Transverse colon (tissue), 4 donors: ENCODE measurements at regions not wholly inside any gene's neighbourhood (a gene's known extent, or its start where the extent isn't known, plus 50 kb on each side); places are given as distances from the start of the nearest gene placed in this dataset.

ENCODE experiments used
- DNase-seq: peaks from one replicate; pipeline ENCODE4 v3.0.0-alpha.2; 2019
- H3K27ac ChIP-seq, 4 donors: fragments of 200-600 bp; sonication (generic); 2 replicates each; pipeline ENCODE4 v1.5.1; 2016 to 2018; ENCODE audit warnings: inconsistent platforms in 4 of 4
- H3K27me3 ChIP-seq: fragments of 200-600 bp; sonication (generic); 2 replicates; pipeline ENCODE4 v1.5.1; 2017; ENCODE audit warnings: inconsistent platforms
- H3K36me3 ChIP-seq, 4 donors: fragments of 200-600 bp; sonication (generic); 2 replicates each; pipeline ENCODE4 v1.5.1; 2017 to 2019; ENCODE audit warnings: inconsistent platforms in 4 of 4
- H3K4me1 ChIP-seq, 4 donors: fragments of 200-600 bp; sonication (generic); 2 replicates each; pipeline ENCODE4 v1.5.1; 2017 to 2020; ENCODE audit warnings: inconsistent platforms in 4 of 4
- H3K4me3 ChIP-seq, 4 donors: fragments of 200-600 bp; sonication (generic); 1 replicate in 1 of 4; 2 replicates in 3 of 4; pipeline versions ENCODE4 v1.5.1 to v1.6.1; 2017 to 2019; ENCODE audit warnings: inconsistent platforms in 4 of 4
- H3K9me3 ChIP-seq, 2 donors: fragments of 200-600 bp; sonication (generic); 2 replicates each; pipeline ENCODE4 v1.5.1; 2017 to 2019; ENCODE audit warnings: inconsistent platforms in 2 of 2
- EP300 ChIP-seq: sonication (generic); formaldehyde crosslinking; IDR thresholded peaks from one replicate; pipeline ENCODE4 v1.6.1; 2017; ENCODE audit warnings: antibody characterized with exemption, low read depth
- POLR2A ChIP-seq: fragments of 450-650 bp; IDR thresholded peaks from one replicate; pipeline ENCODE4 v1.6.1; 2016; ENCODE audit warnings: antibody characterized with exemption, mild to moderate bottlenecking, moderate library complexity
- POLR2AphosphoS5 ChIP-seq, 3 donors: sonication (generic); formaldehyde crosslinking; IDR thresholded peaks; one replicate each; pipeline ENCODE4 v1.6.1; 2016; ENCODE audit warnings: antibody characterized with exemption in 3 of 3
- WGBS, 2 donors: methylation state at CpG; one replicate each; pipeline ENCODE4 v1.1.5; 2018; ENCODE audit warnings: low coverage in 1 of 2; 5-methylcytosine and 5-hydroxymethylcytosine counted together
- in situ Hi-C, 4 donors: fragments of 200-750 bp; cut with MboI; loops; one replicate each; pipeline versions ENCODE4 v1.15.0 to v1.15.1; 2017; ENCODE audit warnings: low sequenced_read_pairs in 3 of 4, low pct_ligation_motif_present in 1 of 4, low pct_unique_long_range_greater_than_20kb in 1 of 4
- intact Hi-C: fragments of 100-400 bp; cut with DNase I; formaldehyde crosslinking; loops from one replicate; pipeline ENCODE4 v1.15.1; 2023; ENCODE audit warnings: low total_unique reads
- TF ChIP-seq, protein P1 (sequence below), 5 experiments: fragments of 200-600 bp in 3 of 5; fragments of 450-650 bp in 2 of 5; sonication (generic) in 3 of 5; IDR thresholded peaks; 1 replicate in 2 of 5; 2 replicates in 3 of 5; pipeline ENCODE4 v1.5.1; 2016 to 2017; ENCODE audit warnings: antibody characterized with exemption in 5 of 5, inconsistent platforms in 3 of 5, mild to moderate bottlenecking in 2 of 5, moderate library complexity in 1 of 5

DNA sequence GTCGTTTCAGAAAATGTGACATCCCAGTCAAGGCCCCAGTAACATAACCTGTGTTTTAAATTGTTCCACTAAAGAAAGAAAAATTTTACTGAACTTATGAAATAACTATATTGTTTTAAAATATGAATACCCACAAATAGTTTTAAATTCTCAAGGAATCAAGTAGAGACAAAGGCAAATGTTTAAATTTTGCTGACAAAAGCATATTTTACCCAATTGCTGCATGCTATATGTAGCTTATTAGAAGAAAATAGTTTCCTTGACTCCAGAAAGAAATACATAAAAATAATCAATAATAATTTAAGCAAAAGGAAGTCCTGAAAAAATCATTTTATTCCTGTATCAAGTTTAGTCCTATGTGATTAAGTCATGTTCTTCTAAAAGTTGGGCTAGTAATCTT is 481.3 kb upstream of the ADGRL3 start:
- WGBS, 2 donors, result 36 to 57% methylated on average over 1 of the region's 1 CpG
- TF ChIP-seq EP300 (no peak), POLR2A (no peak), POLR2AphosphoS5 (IDR thresholded peaks at IDR 0.05) (no peak)
- TF ChIP-seq, protein P1, sequence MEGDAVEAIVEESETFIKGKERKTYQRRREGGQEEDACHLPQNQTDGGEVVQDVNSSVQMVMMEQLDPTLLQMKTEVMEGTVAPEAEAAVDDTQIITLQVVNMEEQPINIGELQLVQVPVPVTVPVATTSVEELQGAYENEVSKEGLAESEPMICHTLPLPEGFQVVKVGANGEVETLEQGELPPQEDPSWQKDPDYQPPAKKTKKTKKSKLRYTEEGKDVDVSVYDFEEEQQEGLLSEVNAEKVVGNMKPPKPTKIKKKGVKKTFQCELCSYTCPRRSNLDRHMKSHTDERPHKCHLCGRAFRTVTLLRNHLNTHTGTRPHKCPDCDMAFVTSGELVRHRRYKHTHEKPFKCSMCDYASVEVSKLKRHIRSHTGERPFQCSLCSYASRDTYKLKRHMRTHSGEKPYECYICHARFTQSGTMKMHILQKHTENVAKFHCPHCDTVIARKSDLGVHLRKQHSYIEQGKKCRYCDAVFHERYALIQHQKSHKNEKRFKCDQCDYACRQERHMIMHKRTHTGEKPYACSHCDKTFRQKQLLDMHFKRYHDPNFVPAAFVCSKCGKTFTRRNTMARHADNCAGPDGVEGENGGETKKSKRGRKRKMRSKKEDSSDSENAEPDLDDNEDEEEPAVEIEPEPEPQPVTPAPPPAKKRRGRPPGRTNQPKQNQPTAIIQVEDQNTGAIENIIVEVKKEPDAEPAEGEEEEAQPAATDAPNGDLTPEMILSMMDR (IDR thresholded peaks at IDR 0.05), result no peak
- Histone ChIP-seq H3K36me3 (no peaks in the 10 kb centered on the region), H3K27me3 (no peaks in the 10 kb centered on the region), H3K4me1 (no peaks in the 10 kb centered on the region), H3K4me3 (no peak overlapping the region), H3K27ac (no peak overlapping the region), H3K9me3 (no peaks in the 10 kb centered on the region)
- intact Hi-C loops (no loop called here), in situ Hi-C loops (no loop called here)
- DNase-seq, result no peak

DNA sequence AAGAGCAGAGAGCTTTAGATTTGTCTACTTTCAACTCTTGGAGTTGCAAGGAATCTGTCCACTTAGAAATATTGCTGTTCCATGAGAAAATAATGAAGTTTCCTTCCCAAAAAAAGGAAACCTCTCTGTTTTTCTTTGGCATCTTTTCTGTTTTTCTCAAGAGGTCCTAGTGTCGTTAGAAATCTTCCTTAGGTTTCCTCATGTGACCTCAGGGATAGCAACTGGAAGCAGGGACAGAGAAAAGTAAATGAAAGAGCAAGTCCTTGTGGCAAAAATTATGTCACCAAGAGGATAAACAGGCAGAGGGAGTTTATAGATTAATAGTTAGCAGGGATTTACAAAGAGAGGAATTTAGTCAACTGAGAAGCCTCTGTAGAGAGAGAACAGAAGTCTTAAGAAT is 478.4 kb upstream of the ADGRL3 start:
- DNase-seq, result no peak
- intact Hi-C loops, result no loop called here
- Histone ChIP-seq H3K4me3 (no peak overlapping the region), H3K4me1 (no peaks in the 10 kb centered on the region), H3K36me3 (no peaks in the 10 kb centered on the region), H3K9me3 (no peaks in the 10 kb centered on the region), H3K27ac (no peak overlapping the region), H3K27me3 (no peaks in the 10 kb centered on the region)
- in situ Hi-C loops, result no loop called here
- WGBS, 2 donors, result 15 to 17% methylated on average over 1 of the region's 1 CpG
- TF ChIP-seq POLR2AphosphoS5 (IDR thresholded peaks at IDR 0.05) (no peak), EP300 (no peak), POLR2A (no peak)
- TF ChIP-seq, protein P1 (IDR thresholded peaks at IDR 0.05), result no peak

DNA sequence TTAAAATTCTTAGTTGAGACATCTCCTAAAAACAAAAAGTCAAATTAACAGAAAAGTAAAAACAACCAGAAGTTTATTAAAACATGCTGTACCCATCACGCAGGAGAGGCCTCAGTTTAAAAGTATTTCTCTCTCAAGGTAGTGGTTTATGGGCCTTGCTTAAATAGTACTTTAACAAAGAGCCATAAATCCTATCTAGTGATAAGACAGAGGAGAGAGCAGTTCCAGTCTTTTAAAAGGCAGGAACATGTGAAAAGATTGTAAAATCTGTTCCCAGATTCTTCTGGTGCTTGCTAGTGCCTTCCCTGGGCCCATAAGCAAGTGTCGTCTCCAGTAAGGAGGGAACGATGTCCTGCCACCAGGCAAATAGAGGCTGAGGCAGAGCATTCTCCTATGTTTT is 476.3 kb upstream of the ADGRL3 start:
- intact Hi-C loops, result no loop called here

DNA sequence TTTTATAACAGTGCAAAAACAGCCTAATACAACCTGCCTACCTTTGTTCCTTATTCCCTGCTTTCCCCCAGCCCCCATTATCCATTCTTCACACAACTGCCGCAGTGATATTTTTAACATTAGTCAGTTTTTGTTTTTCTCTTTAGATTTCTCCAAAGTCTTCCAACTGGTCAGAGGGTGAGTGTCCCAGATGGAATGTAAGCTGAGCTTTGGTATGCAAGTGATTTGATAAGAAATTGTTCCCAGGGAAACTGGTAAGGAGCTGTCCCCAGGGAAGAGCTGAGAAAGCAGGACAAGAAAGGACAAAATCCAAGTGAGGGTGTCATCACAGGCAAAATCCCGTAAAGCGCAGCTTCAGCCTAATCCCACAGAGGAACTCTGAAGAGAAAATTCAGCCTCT is 475.5 kb upstream of the ADGRL3 start:
- Histone ChIP-seq H3K4me3 (no peak overlapping the region), H3K9me3 (no peaks in the 10 kb centered on the region), H3K27ac (peak overlapping the region in 1 of 4 donors; percentile 12), H3K4me1 (no peaks in the 10 kb centered on the region), H3K27me3 (no peaks in the 10 kb centered on the region), H3K36me3 (no peaks in the 10 kb centered on the region)
- TF ChIP-seq POLR2AphosphoS5 (IDR thresholded peaks at IDR 0.05) (no peak), POLR2A (no peak), EP300 (no peak)
- TF ChIP-seq, protein P1 (IDR thresholded peaks at IDR 0.05), result no peak
- no peak for DNase-seq
- intact Hi-C loops (no loop called here), in situ Hi-C loops (no loop called here)
- WGBS, 2 donors, result 77 to 89% methylated on average over 3 of the region's 3 CpGs

More for the DNA sequence above, 476.3 kb upstream of the ADGRL3 start:
- Histone ChIP-seq H3K9me3 (no peaks in the 10 kb centered on the region), H3K36me3 (no peaks in the 10 kb centered on the region), H3K27ac (peak overlapping the region in 1 of 4 donors; percentile 12), H3K27me3 (no peaks in the 10 kb centered on the region), H3K4me1 (no peaks in the 10 kb centered on the region), H3K4me3 (no peak overlapping the region)
- TF ChIP-seq, protein P1 (IDR thresholded peaks at IDR 0.05), result no peak
- no peak for TF ChIP-seq POLR2A
- TF ChIP-seq EP300, result no peak
- no peak for TF ChIP-seq POLR2AphosphoS5 (IDR thresholded peaks at IDR 0.05)
- in situ Hi-C loops, result no loop called here
- no peak for DNase-seq
- 51 to 64% methylated on average over 3 of the region's 3 CpGs for WGBS, 2 donors
